Pancreas (tissue), 10 donors: ENCODE measurements at regions not wholly inside any gene's neighbourhood (a gene's known extent, or its start where the extent isn't known, plus 50 kb on each side); places are given as distances from the start of the nearest gene placed in this dataset.

Experiments
- ATAC-seq, 4 donors: fragments of 200-7000 bp; cut with Tn5 transposase; one replicate each; pipeline versions ENCODE4 v1.8.0 to v1.9.1; 2020; ENCODE audit warnings: mild to moderate bottlenecking in 4 of 4, moderate library complexity in 4 of 4
- DNase-seq, 6 donors: peaks; one replicate each; pipeline ENCODE4 v3.0.0-alpha.2; 2020
- FAIRE-seq: peaks from 2 replicates; lab custom pipeline; 2012; peaks lifted over from hg19 to GRCh38; lab: Jason Lieb, UNC
- H3K27ac ChIP-seq, 4 donors: fragments of 200-600 bp; sonication (generic); 1 replicate in 3 of 4; 2 replicates in 1 of 4; pipeline versions ENCODE4 v1.5.0 to v1.8.0; 2020
- H3K27me3 ChIP-seq, 4 donors: fragments of 200-600 bp; one replicate each; pipeline ENCODE4 v1.8.0; 2021
- H3K36me3 ChIP-seq, 3 donors: fragments of 200-600 bp; sonication (generic) in 1 of 3; one replicate each; pipeline versions ENCODE4 v1.5.0 to v1.8.0; 2020 to 2021
- H3K4me1 ChIP-seq, 3 donors: fragments of 200-600 bp; one replicate each; pipeline ENCODE4 v1.8.0; 2021
- H3K4me3 ChIP-seq, 4 donors: fragments of 200-600 bp; sonication (generic) in 2 of 4; one replicate each; pipeline versions ENCODE4 v1.5.0 to v1.8.0; 2020 to 2021
- H3K9me3 ChIP-seq, 4 donors: fragments of 200-600 bp; one replicate each; pipeline ENCODE4 v1.8.0; 2021
- WGBS, 2 donors: extraction: QIAGEN DNeasy Blood & Tissue Kit; methylation state at CpG; one replicate each; pipeline ENCODE4 v1.1.7; 2013; 5-methylcytosine and 5-hydroxymethylcytosine counted together
- intact Hi-C, 3 donors: fragments of 100-400 bp; cut with DNase I; formaldehyde crosslinking; loops; one replicate each; pipeline versions ENCODE4 v1.11.1 to v1.14.2; 2022
- TF ChIP-seq, protein P1 (sequence below), 4 donors: fragments of 200-600 bp; sonication (generic) in 3 of 4; IDR thresholded peaks; one replicate each; pipeline versions ENCODE4 v1.5.0 to v1.8.0; 2021; ENCODE audit warnings: antibody characterized with exemption in 4 of 4
- donor health status: healthy with polysubstance abuse.
- donor health status: DM: no; HTN: no; CAD: no; lungs with moderate emphysema.
- donor health status: DM: no; HTN: no; CAD: no.
- donor health status: control.
- donor health status: control.
- donor health status: Bipolar disorder and iron deficiency.
- donor health status: DM: yes; HTN: yes; CAD: no.
- donor health status: DM: no; HTN: no; CAD: no.
- donor health status: DM: no; HTN: no; CAD: no.
- donor health status: DM: yes; HTN: yes; CAD: no.

DNA sequence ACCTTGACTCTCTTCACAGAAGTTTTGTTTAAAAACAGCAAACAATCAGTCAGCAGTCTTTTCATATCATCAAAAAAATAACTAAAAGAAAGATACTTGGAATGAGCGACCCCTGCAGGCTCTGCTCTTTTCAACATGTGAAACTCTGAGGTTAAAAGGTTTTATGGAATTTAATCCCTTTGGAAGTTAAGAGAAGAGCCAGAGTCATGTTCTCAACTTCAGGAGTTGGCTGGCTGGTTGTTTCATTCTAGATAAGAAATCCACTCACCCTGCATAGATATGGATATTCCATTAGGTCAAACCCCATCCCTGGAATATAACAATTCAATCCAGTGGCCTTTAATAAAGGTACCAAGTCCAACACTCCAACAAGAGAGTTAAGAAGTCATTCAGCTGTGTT lies 115.6 kb upstream of the RMDN2 start:
- Histone ChIP-seq H3K9me3 (no peaks in the 10 kb centered on the region), H3K27me3 (no peaks in the 10 kb centered on the region), H3K36me3 (no peaks in the 10 kb centered on the region), H3K4me1 (peaks cover 0 to 5% (median 0%) of the 10 kb centered on the region in 3 donors), H3K27ac (no peak overlapping the region), H3K4me3 (no peak overlapping the region)
- FAIRE-seq (no peak), DNase-seq (peak in 1 of 6 donors; percentile 20), ATAC-seq (peak in 2 of 4 donors; percentile 44 to 54)
- intact Hi-C loops = no loop called here
- TF ChIP-seq, protein P1, sequence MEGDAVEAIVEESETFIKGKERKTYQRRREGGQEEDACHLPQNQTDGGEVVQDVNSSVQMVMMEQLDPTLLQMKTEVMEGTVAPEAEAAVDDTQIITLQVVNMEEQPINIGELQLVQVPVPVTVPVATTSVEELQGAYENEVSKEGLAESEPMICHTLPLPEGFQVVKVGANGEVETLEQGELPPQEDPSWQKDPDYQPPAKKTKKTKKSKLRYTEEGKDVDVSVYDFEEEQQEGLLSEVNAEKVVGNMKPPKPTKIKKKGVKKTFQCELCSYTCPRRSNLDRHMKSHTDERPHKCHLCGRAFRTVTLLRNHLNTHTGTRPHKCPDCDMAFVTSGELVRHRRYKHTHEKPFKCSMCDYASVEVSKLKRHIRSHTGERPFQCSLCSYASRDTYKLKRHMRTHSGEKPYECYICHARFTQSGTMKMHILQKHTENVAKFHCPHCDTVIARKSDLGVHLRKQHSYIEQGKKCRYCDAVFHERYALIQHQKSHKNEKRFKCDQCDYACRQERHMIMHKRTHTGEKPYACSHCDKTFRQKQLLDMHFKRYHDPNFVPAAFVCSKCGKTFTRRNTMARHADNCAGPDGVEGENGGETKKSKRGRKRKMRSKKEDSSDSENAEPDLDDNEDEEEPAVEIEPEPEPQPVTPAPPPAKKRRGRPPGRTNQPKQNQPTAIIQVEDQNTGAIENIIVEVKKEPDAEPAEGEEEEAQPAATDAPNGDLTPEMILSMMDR (IDR thresholded peaks at IDR 0.05) = peak in 1 of 4 donors; percentile 22
- WGBS, 2 donors = 11 to 33% methylated on average over 1 of the region's 1 CpG

DNA sequence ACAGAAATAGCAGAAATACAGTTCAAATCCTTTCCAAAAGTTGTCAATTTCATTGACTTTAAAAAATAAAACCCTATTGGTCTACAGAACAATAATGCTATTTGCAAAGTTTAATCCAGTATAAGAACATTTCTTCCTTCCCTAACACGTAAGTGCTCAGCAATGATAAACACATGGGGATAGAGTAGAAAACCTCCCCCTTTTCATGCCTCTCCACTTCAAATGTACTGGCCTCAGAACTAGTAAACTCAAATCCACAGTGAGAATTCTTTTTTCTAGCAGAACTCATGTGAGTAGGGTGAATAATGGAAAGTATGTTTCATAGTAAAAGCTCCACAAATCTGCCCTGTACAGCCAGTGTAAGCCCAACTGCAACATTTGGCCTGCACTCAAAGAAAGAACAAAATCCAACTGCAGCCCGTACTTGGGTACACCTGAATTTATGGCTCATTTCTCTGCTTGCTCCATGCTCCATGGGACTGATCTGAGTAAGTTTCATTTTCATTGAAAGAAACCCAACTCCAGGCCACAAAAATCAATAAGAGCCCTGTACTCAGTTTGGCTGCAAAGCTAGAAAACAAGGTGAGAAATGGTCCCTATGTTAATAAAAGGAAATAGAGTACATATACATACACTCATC lies 115.0 kb upstream of the RMDN2 start:
- Histone ChIP-seq H3K36me3 (no peaks in the 10 kb centered on the region), H3K27me3 (no peaks in the 10 kb centered on the region), H3K9me3 (no peaks in the 10 kb centered on the region), H3K4me1 (peaks cover 0 to 5% (median 0%) of the 10 kb centered on the region in 3 donors), H3K27ac (no peak overlapping the region), H3K4me3 (no peak overlapping the region)
- ATAC-seq (no peak), FAIRE-seq (no peak), DNase-seq (no peak)
- TF ChIP-seq, protein P1 (IDR thresholded peaks at IDR 0.05) = no peak
- 73 to 78% methylated on average over 2 of the region's 2 CpGs for WGBS, 2 donors
- intact Hi-C loops = no loop called here

DNA sequence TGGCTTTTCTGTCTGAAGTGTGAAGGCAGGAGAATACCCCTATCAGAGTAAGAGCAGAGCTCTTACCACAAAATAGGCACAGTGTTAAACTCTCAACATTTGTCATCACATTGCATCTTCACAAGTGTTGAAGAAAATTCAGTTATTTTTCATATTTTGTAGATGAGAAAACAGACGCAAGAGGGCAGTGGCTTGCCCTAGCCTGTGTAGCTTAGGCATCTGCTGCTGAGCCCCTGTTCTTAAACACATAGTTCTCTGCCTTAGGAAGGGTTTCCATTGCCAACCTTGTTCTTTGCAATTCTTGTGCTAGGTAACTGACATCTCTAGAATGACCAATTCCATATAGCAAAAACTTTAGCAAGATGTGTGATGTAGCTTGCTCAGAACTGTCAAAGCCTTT lies 112.7 kb upstream of the RMDN2 start:
- H3K27ac ChIP-seq = no peak overlapping the region
- H3K9me3 ChIP-seq = no peaks in the 10 kb centered on the region
- WGBS, 2 donors = 66 to 76% methylated on average over 1 of the region's 1 CpG
- intact Hi-C loops = no loop called here
- TF ChIP-seq, protein P1 (IDR thresholded peaks at IDR 0.05) = no peak
- H3K4me3 ChIP-seq = no peak overlapping the region
- no peak for DNase-seq
- no peaks in the 10 kb centered on the region for H3K36me3 ChIP-seq
- no peaks in the 10 kb centered on the region for H3K27me3 ChIP-seq
- peaks cover 0 to 5% (median 0%) of the 10 kb centered on the region in 3 donors for H3K4me1 ChIP-seq
- ATAC-seq = no peak
- no peak for FAIRE-seq

DNA sequence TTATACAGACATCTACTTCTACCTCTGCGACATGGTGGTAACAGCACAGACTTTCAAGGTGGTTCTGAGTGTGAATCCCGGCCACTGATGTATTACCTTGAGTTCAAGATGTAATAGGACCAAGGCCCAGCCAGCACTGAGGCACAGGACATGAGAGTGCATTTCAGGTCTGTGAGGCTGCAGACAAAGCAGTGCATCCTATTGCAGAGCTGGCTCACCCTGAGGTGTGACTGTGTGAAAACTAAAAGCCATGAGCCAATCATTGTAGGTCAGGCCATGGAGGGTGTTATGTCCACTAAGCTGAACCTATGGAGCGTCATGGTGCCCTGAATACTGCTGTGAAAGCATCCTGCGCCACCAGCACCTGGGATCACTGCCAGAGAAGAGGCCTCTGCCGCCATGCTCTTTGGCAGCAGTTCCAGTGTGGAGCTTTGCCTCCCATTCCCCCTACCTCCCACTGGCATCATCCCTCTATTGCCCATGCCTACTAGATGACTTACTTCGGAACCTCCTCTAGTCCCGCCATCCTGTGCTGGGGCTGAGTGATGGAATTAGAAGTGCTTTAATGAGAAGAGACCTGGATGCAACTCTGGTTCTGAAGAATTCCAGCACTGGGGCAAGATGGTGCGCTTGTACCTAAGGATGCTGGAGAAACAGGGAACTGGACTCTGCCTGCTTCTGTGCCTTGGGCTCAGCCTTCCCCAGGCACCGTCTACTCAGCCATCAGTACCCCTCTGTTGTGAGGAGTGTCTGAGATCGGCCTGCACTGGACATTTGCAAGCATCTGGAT lies 112.0 kb upstream of the RMDN2 start:
- TF ChIP-seq, protein P1 (IDR thresholded peaks at IDR 0.05) = no peak
- ATAC-seq (no peak), FAIRE-seq (no peak), DNase-seq (no peak)
- intact Hi-C loops = no loop called here
- H3K36me3 ChIP-seq = no peaks in the 10 kb centered on the region
- peaks cover 0 to 5% (median 0%) of the 10 kb centered on the region in 3 donors for H3K4me1 ChIP-seq
- 84 to 92% methylated on average over 10 of the region's 10 CpGs for WGBS, 2 donors
- no peak overlapping the region for H3K4me3 ChIP-seq
- H3K27me3 ChIP-seq = no peaks in the 10 kb centered on the region
- H3K9me3 ChIP-seq = no peaks in the 10 kb centered on the region
- no peak overlapping the region for H3K27ac ChIP-seq

DNA sequence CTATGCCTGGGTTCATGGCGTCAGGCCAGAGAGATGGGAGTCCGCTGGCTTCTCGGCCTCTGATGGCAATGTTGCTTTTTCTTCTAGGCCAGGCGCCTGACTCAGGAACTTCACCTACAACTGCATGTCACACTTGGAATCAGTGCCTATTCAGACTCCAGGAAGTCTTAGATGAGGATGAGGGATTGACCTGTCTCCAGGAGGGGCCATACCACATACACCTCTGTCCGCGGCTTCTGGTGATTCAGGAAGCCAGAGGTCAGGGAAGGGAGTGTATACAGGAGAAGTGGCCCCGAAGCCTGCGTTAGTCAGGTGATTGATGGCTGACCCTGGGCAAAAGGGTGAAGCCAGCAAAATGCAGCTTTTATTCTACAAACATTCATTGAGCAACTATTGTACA lies 109.1 kb upstream of the RMDN2 start:
- no peak for ATAC-seq

More for the DNA sequence above, 109.1 kb upstream of the RMDN2 start:
- TF ChIP-seq, protein P1 (IDR thresholded peaks at IDR 0.05) = no peak
- FAIRE-seq = no peak
- Histone ChIP-seq H3K36me3 (no peaks in the 10 kb centered on the region), H3K4me1 (no peaks in the 10 kb centered on the region), H3K27ac (no peak overlapping the region), H3K4me3 (no peak overlapping the region), H3K9me3 (no peaks in the 10 kb centered on the region), H3K27me3 (no peaks in the 10 kb centered on the region)
- intact Hi-C loops = no loop called here
- no peak for DNase-seq
- WGBS, 2 donors = 91 to 92% methylated on average over 8 of the region's 8 CpGs
